ENCODE measurements at regions not wholly inside any gene's neighbourhood (a gene's known extent, or its start where the extent isn't known, plus 50 kb on each side); places are given as distances from the start of the nearest gene placed in this dataset.
"Not testable (repeated sequence)": the region's sequence is repeated elsewhere in the genome, so short reads cannot be mapped to it uniquely, and the experiment has no call there.

DNA sequence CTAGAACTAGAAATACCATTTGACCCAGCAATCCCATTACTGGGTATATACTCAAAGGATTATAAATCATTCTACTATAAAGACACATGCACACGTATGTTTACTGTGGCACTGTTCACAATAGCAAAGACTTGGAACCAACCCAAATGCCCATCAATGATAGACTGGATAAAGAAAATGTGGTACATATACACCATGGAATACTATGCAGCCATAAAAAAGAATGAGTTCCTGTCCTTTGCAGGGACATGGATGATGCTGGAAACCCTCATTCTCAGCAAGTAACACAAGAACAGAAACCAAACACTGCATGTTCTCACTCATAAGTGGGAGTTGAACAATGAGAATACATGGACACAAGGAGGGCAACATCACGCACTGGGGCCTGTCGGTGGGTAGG is 550.3 kb upstream of the USP24 start:
- ATAC-seq; H3K4me1 ChIP-seq (ENCODE audit: control insufficient read depth, insufficient read depth, low read length); DNase-seq; intact Hi-C loops (cut with DNase I); H3K27me3 ChIP-seq (ENCODE audit: control insufficient read depth, insufficient read depth); H3K9me3 ChIP-seq (ENCODE audit: control insufficient read depth, low read length); H3K27ac ChIP-seq (ENCODE audit: low read length); H3K4me3 ChIP-seq (ENCODE audit: low read length): not testable (repeated sequence)
- 83% methylated on average over 3 of the region's 3 CpGs for WGBS

DNA sequence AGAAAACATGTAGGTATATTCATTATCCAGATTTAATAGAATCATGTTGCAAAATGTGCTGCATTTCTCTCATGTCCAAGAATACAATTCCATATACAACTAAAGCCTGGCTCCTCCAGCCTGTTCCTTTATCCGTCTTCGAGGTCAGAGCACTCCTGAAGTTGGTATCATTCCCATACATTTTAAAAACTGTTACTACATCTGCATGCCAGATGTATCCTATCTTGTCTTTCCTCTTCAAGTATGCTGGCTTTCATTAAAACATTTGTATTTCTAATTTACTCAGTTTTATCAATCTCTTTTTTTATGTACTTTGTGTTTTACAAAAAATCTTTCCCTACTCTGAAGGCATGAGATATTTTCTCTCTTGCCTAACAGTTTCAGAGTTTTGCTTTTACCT is 536.6 kb upstream of the USP24 start:
- Histone ChIP-seq H3K4me3 (ENCODE audit: low read length) (no peak overlapping the region), H3K9me3 (ENCODE audit: control insufficient read depth, low read length) (no peaks in the 10 kb centered on the region), H3K27me3 (ENCODE audit: control insufficient read depth, insufficient read depth) (no peaks in the 10 kb centered on the region), H3K4me1 (ENCODE audit: control insufficient read depth, insufficient read depth, low read length) (no peaks in the 10 kb centered on the region), H3K27ac (ENCODE audit: low read length) (no peak overlapping the region)
- DNase-seq = no peak
- ATAC-seq = no peak
- WGBS = 67% methylated on average over 2 of the region's 2 CpGs
- intact Hi-C loops (cut with DNase I) = no loop called here

DNA sequence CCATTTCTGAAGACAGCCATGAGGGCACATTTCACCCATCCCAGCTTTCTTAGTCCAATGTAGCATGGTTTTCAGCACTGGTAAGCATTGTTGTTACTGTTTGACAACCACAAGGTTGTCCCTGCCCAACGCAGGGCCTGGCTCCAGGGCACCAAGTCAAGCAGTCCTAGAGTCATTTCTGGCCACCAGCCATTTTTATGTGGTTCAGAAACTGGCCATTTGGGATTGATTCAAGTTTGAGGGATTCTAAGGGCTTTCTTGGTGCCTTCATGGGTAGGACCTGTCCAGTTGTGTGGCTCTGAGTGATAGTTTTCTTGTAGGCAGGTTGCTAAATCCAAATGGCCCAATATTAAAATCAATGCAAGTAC is 535.4 kb upstream of the USP24 start:
- no peak for DNase-seq
- Histone ChIP-seq H3K9me3 (ENCODE audit: control insufficient read depth, low read length) (no peaks in the 10 kb centered on the region), H3K27me3 (ENCODE audit: control insufficient read depth, insufficient read depth) (no peaks in the 10 kb centered on the region), H3K27ac (ENCODE audit: low read length) (no peak overlapping the region), H3K4me3 (ENCODE audit: low read length) (no peak overlapping the region), H3K4me1 (ENCODE audit: control insufficient read depth, insufficient read depth, low read length) (no peaks in the 10 kb centered on the region)
- WGBS = 67% methylated on average over 1 of the region's 1 CpG
- no peak for ATAC-seq
- intact Hi-C loops (cut with DNase I) = no loop called here

DNA sequence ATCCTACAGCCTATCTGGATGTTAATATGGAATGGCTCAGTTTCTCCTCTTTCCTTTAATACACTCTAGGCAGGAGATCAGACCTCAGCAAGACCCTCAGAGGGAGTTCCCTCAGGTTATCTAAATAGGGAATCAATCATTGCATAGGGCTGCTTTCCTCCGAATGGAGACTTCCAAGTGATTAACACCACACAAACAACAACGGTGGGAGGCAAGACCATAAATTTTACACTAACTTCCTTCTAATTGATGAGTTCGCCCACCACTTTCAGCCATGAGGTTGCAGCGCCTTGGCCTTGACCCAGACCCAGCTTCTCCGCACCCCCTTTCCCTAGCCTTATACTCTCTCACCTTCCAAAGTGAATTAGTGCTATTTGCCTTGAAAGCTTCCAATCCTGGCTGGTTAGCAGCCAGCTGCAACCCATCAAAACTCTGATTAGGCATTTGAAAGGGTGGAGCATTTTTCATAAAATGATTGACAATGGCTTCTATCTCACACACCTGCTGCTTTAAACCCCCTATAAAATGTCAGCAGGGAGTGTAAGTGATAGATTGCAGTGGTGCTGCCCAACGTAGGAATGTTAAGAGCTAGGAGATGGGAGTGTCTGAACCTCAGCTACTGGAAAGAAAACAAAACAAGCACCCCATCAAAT is 534.9 kb upstream of the USP24 start:
- intact Hi-C loops (cut with DNase I) = no loop called here
- Histone ChIP-seq H3K4me3 (ENCODE audit: low read length) (no peak overlapping the region), H3K4me1 (ENCODE audit: control insufficient read depth, insufficient read depth, low read length) (no peaks in the 10 kb centered on the region), H3K27me3 (ENCODE audit: control insufficient read depth, insufficient read depth) (no peaks in the 10 kb centered on the region), H3K27ac (ENCODE audit: low read length) (no peak overlapping the region), H3K9me3 (ENCODE audit: control insufficient read depth, low read length) (no peaks in the 10 kb centered on the region)
- ATAC-seq (no peak), DNase-seq (no peak)
- WGBS = 80% methylated on average over 6 of the region's 6 CpGs

DNA sequence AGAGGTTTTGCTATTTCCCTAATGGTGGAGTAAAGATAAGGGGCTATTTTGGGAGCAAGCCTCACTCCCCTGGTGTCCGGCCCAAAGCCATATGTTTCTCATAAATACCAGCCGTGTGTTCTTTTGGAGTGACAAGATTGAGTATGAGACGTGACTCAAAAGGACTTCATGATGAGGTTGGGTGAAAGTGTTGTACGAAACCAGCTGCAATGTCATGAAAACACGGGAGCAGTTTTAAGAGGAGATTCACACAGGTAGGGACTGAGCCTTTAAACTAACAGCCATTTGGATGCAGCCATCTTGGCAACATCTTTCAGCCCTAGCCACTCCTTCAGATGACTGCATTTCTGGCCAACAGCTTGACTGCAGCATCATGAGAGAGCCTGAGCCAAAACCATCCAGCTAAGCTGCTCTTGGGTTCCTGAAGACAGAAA is 532.3 kb upstream of the USP24 start:
- ATAC-seq (no peak), DNase-seq (peak in 2 of 3 donors; percentile 18 to 33)
- Histone ChIP-seq H3K4me1 (ENCODE audit: control insufficient read depth, insufficient read depth, low read length) (no peaks in the 10 kb centered on the region), H3K9me3 (ENCODE audit: control insufficient read depth, low read length) (no peaks in the 10 kb centered on the region), H3K4me3 (ENCODE audit: low read length) (no peak overlapping the region), H3K27ac (ENCODE audit: low read length) (no peak overlapping the region), H3K27me3 (ENCODE audit: control insufficient read depth, insufficient read depth) (no peaks in the 10 kb centered on the region)
- intact Hi-C loops (cut with DNase I) = no loop called here
- 61% methylated on average over 5 of the region's 5 CpGs for WGBS

DNA sequence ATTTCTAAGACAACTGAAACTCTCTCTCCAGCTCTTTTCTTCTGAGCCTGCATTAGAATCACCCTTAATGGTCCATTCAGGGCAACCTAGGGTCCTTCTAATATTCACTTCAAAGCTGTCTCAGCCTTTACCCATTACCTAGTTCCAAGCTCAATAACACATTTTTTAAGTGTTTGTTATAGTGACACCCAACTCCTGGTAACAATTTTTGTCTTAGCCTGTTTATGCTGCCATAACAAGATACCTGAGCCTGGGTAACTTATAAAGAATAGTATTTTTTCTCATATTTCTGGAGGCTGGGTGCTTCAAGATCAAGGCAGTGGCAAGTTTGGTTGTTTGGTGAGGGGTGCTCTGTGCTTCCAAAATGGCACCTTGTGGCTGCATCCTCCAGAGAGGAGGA is 531.5 kb upstream of the USP24 start:
- intact Hi-C loops (cut with DNase I) = no loop called here
- H3K27ac ChIP-seq (ENCODE audit: low read length) = no peak overlapping the region
- ATAC-seq (no peak), DNase-seq (no peak)
- no peak overlapping the region for H3K4me3 ChIP-seq (ENCODE audit: low read length)
- H3K9me3 ChIP-seq (ENCODE audit: control insufficient read depth, low read length) = no peaks in the 10 kb centered on the region
- no peaks in the 10 kb centered on the region for H3K4me1 ChIP-seq (ENCODE audit: control insufficient read depth, insufficient read depth, low read length)
- H3K27me3 ChIP-seq (ENCODE audit: control insufficient read depth, insufficient read depth) = no peaks in the 10 kb centered on the region

DNA sequence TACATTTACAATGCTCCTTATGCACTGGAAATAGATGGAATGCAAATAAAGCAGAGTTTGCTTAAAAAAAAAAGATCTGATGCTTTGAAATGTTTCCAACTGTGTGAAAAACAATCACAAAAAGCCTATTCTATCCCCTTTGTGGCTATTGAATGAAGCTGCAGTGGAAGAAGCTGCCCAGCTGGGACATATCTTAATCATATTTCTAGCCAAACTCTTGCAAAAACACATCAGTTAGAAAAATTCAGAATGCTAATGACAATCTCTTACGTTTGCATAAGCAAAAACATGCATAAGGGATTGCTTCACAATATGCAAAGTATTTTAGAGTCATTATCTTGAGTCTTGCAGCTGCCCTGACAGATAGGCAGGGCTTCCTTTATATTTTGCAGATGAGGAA is 526.4 kb upstream of the USP24 start:
- WGBS = 56% methylated on average over 1 of the region's 1 CpG
- Histone ChIP-seq H3K4me1 (ENCODE audit: control insufficient read depth, insufficient read depth, low read length) (no peaks in the 10 kb centered on the region), H3K27ac (ENCODE audit: low read length) (no peak overlapping the region), H3K27me3 (ENCODE audit: control insufficient read depth, insufficient read depth) (no peaks in the 10 kb centered on the region), H3K4me3 (ENCODE audit: low read length) (no peak overlapping the region), H3K9me3 (ENCODE audit: control insufficient read depth, low read length) (no peaks in the 10 kb centered on the region)
- intact Hi-C loops (cut with DNase I) = no loop called here
- DNase-seq (no peak), ATAC-seq (peak; percentile 34 to 52)

DNA sequence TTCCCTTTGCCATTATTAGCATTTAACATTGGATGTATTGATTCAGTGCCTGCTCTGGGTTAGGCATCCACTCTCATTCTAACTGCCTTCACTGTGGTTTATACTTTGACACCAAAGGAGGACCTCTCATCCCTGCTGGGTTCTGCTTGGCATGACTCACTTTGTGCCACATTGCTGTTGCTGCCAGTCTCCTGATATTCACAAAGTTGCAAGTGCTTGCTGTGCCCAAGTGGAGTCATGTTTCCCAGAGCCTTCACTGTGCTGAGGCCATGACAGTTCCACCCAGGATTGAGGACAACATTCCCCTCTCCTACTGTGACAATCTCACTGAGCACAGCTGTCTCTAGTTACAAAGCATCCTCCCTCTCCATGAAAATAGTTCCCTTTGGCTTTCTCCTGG is 519.9 kb upstream of the USP24 start:
- DNase-seq (no peak), ATAC-seq (no peak)
- no peaks in the 10 kb centered on the region for H3K27me3 ChIP-seq (ENCODE audit: control insufficient read depth, insufficient read depth)
- H3K4me3 ChIP-seq (ENCODE audit: low read length) = no peak overlapping the region
- intact Hi-C loops (cut with DNase I) = no loop called here
- no peaks in the 10 kb centered on the region for H3K9me3 ChIP-seq (ENCODE audit: control insufficient read depth, low read length)
- H3K27ac ChIP-seq (ENCODE audit: low read length) = no peak overlapping the region
- H3K4me1 ChIP-seq (ENCODE audit: control insufficient read depth, insufficient read depth, low read length) = no peaks in the 10 kb centered on the region

DNA sequence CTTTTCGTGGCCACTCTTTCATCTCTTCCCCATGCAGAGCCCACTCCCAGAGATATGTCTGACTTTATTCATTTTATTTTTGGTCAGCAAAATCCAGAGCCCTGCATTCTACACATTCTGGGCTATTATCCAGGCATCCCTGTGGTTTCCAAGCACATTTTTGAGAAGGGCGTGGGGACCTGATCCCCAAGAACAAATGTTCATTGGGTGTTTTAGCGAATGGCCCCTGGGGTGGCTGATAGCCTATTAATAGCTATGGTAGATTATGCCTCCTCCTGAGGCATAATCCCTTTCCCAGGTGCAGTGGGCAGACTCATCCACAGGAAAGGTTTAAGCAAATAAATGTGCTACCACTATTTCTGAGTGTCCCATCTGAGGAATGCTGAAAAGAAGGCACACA is 511.8 kb upstream of the USP24 start:
- no peak for ATAC-seq
- intact Hi-C loops (cut with DNase I) = no loop called here
- Histone ChIP-seq H3K27me3 (ENCODE audit: control insufficient read depth, insufficient read depth) (no peaks in the 10 kb centered on the region), H3K9me3 (ENCODE audit: control insufficient read depth, low read length) (no peaks in the 10 kb centered on the region), H3K4me1 (ENCODE audit: control insufficient read depth, insufficient read depth, low read length) (no peaks in the 10 kb centered on the region), H3K4me3 (ENCODE audit: low read length) (no peak overlapping the region), H3K27ac (ENCODE audit: low read length) (no peak overlapping the region)
- peak in 1 of 3 donors; percentile 28 for DNase-seq
- WGBS = 82% methylated on average over 3 of the region's 3 CpGs

DNA sequence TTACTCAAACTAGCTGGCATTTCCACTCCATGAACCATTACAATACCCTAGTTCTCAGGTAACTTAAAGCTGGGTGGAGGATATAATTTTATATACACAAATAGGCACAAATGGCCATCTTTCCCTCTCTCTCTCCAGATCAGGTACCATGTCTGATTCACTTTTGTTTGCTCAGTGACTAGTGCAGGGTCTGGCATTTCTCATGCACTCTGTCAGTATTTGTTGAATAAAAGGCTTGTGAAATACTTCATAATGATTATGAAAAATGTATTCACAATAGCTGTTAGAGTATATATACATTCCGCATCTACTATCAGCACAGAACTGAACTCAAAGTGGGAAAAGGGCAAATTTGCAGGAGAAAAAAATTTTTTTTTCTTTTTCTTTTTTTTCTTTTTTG is 510.2 kb upstream of the USP24 start:
- Histone ChIP-seq H3K27ac (ENCODE audit: low read length) (no peak overlapping the region), H3K4me1 (ENCODE audit: control insufficient read depth, insufficient read depth, low read length) (peaks cover under 1% of the 10 kb centered on the region), H3K27me3 (ENCODE audit: control insufficient read depth, insufficient read depth) (no peaks in the 10 kb centered on the region), H3K9me3 (ENCODE audit: control insufficient read depth, low read length) (no peaks in the 10 kb centered on the region), H3K4me3 (ENCODE audit: low read length) (no peak overlapping the region)
- intact Hi-C loops (cut with DNase I) = no loop called here
- 98% methylated on average over 1 of the region's 1 CpG for WGBS
- DNase-seq (no peak), ATAC-seq (no peak)

DNA sequence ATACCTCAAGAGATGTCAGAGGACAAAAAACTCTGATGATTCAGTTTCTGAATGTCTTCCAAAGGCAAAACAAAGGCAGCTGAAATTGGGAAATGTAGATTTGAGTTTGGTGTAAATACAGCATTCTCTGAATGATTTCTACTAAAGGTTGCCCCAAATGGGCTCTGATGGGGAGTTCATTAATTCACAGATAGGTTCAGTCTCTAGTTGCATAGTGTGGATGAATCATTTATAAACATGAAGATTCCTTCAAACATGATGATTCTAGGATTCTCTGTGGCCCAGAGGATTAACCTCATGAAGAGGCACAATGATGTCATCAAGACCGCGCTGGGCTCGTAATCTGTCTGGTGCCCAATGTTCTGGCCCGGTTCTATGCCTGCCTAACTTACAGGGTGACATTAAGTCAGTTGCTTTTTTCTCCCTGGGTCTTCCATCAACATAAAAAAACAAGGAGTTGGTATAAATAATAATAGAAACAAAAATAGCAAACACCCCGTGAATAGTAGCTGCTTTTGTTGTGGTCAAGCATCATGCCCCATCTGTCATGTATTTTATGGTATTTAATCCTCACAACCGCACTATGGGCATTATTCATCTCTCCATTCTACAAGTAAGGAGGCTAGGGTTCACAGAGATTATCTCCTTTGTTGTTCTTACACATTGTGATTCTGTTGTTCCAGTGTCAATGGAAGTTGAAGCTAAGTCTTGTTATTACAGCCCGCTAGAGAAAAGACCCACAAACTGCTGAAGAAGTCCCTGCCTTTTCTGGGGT is 509.6 kb upstream of the USP24 start:
- ATAC-seq = no peak

More for the DNA sequence above, 509.6 kb upstream of the USP24 start:
- WGBS = 94% methylated on average over 7 of the region's 7 CpGs
- H3K27ac ChIP-seq (ENCODE audit: low read length) = no peak overlapping the region
- DNase-seq = peak in 1 of 3 donors; percentile 35
- H3K4me3 ChIP-seq (ENCODE audit: low read length) = no peak overlapping the region
- H3K27me3 ChIP-seq (ENCODE audit: control insufficient read depth, insufficient read depth) = no peaks in the 10 kb centered on the region
- no peaks in the 10 kb centered on the region for H3K9me3 ChIP-seq (ENCODE audit: control insufficient read depth, low read length)
- peaks cover 2% of the 10 kb centered on the region for H3K4me1 ChIP-seq (ENCODE audit: control insufficient read depth, insufficient read depth, low read length)
- intact Hi-C loops (cut with DNase I) = no loop called here

All from right cardiac atrium (tissue), 5 donors.